ENCODE measurements at regions not wholly inside any gene's neighbourhood (a gene's known extent, or its start where the extent isn't known, plus 50 kb on each side); places are given as distances from the start of the nearest gene placed in this dataset.

GRCh38 chr10:4519658-4520402 lies 306.2 kb upstream of the AKR1E2 start:
- no peaks in the 10 kb centered on the region for H3K9me3 ChIP-seq (ENCODE audit: control insufficient read depth, insufficient read depth, low read length)
- TF ChIP-seq CTCF (IDR thresholded peaks at IDR 0.05), result no peak
- Mint-ChIP-seq H3K27ac (no peak overlapping the region), H3K36me3 (no peaks in the 10 kb centered on the region), H3K27me3 (ENCODE audit: low read depth in 2 of 2) (peaks cover 11 to 57% of the 10 kb centered on the region in 2 donors), H3K9me3 (no peaks in the 10 kb centered on the region), H3K4me3 (no peak overlapping the region), H3K4me1 (peaks cover 0 to 3% of the 10 kb centered on the region in 2 donors)
- intact Hi-C loops (cut with micrococcal nuclease), result no loop called here
- no peaks in the 10 kb centered on the region for H3K36me3 ChIP-seq (ENCODE audit: control insufficient read depth, insufficient read depth, low read length)
- no peak for ATAC-seq
- H3K27ac ChIP-seq (ENCODE audit: low read length), result no peak overlapping the region
- no peak overlapping the region for H3K4me3 ChIP-seq (ENCODE audit: low read length)
- H3K4me1 ChIP-seq (ENCODE audit: control insufficient read depth, insufficient read depth, low read length), result peaks cover under 1% of the 10 kb centered on the region
- no peak for DNase-seq
- WGBS (ENCODE audit: insufficient coverage), result 99% methylated on average over 3 of the region's 3 CpGs
- no peaks in the 10 kb centered on the region for H3K27me3 ChIP-seq (ENCODE audit: control insufficient read depth, insufficient read depth, low read length)

GRCh38 chr10:4517746-4518145 lies 308.3 kb upstream of the AKR1E2 start:
- Mint-ChIP-seq H3K36me3 (no peaks in the 10 kb centered on the region), H3K27me3 (ENCODE audit: low read depth in 2 of 2) (peaks cover 14 to 39% of the 10 kb centered on the region in 2 donors), H3K9me3 (no peaks in the 10 kb centered on the region), H3K27ac (no peak overlapping the region), H3K4me3 (no peak overlapping the region), H3K4me1 (peaks cover 0 to 3% of the 10 kb centered on the region in 2 donors)
- no peak for ATAC-seq
- DNase-seq, result no peak
- TF ChIP-seq CTCF (IDR thresholded peaks at IDR 0.05), result no peak
- Histone ChIP-seq H3K36me3 (ENCODE audit: control insufficient read depth, insufficient read depth, low read length) (no peaks in the 10 kb centered on the region), H3K9me3 (ENCODE audit: control insufficient read depth, insufficient read depth, low read length) (no peaks in the 10 kb centered on the region), H3K4me3 (ENCODE audit: low read length) (no peak overlapping the region), H3K27ac (ENCODE audit: low read length) (no peak overlapping the region), H3K4me1 (ENCODE audit: control insufficient read depth, insufficient read depth, low read length) (peaks cover 6% of the 10 kb centered on the region), H3K27me3 (ENCODE audit: control insufficient read depth, insufficient read depth, low read length) (no peaks in the 10 kb centered on the region)
- WGBS (ENCODE audit: insufficient coverage), result 93% methylated on average over 1 of the region's 1 CpG
- intact Hi-C loops (cut with micrococcal nuclease), result no loop called here

GRCh38 chr10:4515721-4516120 lies 310.3 kb upstream of the AKR1E2 start:
- H3K27me3 ChIP-seq (ENCODE audit: control insufficient read depth, insufficient read depth, low read length), result no peaks in the 10 kb centered on the region
- H3K4me1 ChIP-seq (ENCODE audit: control insufficient read depth, insufficient read depth, low read length), result peaks cover 6% of the 10 kb centered on the region
- Mint-ChIP-seq H3K27ac (no peak overlapping the region), H3K27me3 (ENCODE audit: low read depth in 2 of 2) (peaks cover 11 to 29% of the 10 kb centered on the region in 2 donors), H3K4me3 (no peak overlapping the region), H3K9me3 (no peaks in the 10 kb centered on the region), H3K4me1 (peaks cover 0 to 3% of the 10 kb centered on the region in 2 donors), H3K36me3 (no peaks in the 10 kb centered on the region)
- H3K9me3 ChIP-seq (ENCODE audit: control insufficient read depth, insufficient read depth, low read length), result no peaks in the 10 kb centered on the region
- TF ChIP-seq CTCF (IDR thresholded peaks at IDR 0.05), result no peak
- WGBS (ENCODE audit: insufficient coverage), result 79% methylated on average over 5 of the region's 5 CpGs
- no peak overlapping the region for H3K27ac ChIP-seq (ENCODE audit: low read length)
- ATAC-seq (no peak), DNase-seq (no peak)
- H3K4me3 ChIP-seq (ENCODE audit: low read length), result no peak overlapping the region
- no peaks in the 10 kb centered on the region for H3K36me3 ChIP-seq (ENCODE audit: control insufficient read depth, insufficient read depth, low read length)
- intact Hi-C loops (cut with micrococcal nuclease), result no loop called here

Measured in natural killer cell (primary cell).